22Rv1 (cell line): ENCODE measurements at regions not wholly inside any gene's neighbourhood (a gene's known extent, or its start where the extent isn't known, plus 50 kb on each side); places are given as distances from the start of the nearest gene placed in this dataset.

ENCODE experiments used
- H3K27ac ChIP-seq: fragments of 450-650 bp; 2 replicates; pipeline ENCODE4 v1.5.1; 2017
- ZFX ChIP-seq: fragments of 450-650 bp; IDR thresholded peaks from 2 replicates; pipeline ENCODE4 v1.6.1; 2017; ENCODE audit warnings: antibody characterized with exemption, borderline replicate concordance
- TF ChIP-seq, protein P1 (sequence below): fragments of 450-650 bp; IDR thresholded peaks from 2 replicates; pipeline ENCODE4 v1.5.1; 2017; ENCODE audit warnings: mild to moderate bottlenecking

- H3K27ac ChIP-seq: no peak overlapping the region
- TF ChIP-seq, protein P1, sequence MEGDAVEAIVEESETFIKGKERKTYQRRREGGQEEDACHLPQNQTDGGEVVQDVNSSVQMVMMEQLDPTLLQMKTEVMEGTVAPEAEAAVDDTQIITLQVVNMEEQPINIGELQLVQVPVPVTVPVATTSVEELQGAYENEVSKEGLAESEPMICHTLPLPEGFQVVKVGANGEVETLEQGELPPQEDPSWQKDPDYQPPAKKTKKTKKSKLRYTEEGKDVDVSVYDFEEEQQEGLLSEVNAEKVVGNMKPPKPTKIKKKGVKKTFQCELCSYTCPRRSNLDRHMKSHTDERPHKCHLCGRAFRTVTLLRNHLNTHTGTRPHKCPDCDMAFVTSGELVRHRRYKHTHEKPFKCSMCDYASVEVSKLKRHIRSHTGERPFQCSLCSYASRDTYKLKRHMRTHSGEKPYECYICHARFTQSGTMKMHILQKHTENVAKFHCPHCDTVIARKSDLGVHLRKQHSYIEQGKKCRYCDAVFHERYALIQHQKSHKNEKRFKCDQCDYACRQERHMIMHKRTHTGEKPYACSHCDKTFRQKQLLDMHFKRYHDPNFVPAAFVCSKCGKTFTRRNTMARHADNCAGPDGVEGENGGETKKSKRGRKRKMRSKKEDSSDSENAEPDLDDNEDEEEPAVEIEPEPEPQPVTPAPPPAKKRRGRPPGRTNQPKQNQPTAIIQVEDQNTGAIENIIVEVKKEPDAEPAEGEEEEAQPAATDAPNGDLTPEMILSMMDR: no peak
- no peak for TF ChIP-seq ZFX
These were observed 121.3 kb downstream of the CD47 start for GRCh38 chr3:107969525-107969924.

GRCh38 chr3:107966276-107966675 is 124.6 kb downstream of the CD47 start:
- TF ChIP-seq, protein P1: no peak
- TF ChIP-seq ZFX: no peak
- no peak overlapping the region for H3K27ac ChIP-seq

DNA sequence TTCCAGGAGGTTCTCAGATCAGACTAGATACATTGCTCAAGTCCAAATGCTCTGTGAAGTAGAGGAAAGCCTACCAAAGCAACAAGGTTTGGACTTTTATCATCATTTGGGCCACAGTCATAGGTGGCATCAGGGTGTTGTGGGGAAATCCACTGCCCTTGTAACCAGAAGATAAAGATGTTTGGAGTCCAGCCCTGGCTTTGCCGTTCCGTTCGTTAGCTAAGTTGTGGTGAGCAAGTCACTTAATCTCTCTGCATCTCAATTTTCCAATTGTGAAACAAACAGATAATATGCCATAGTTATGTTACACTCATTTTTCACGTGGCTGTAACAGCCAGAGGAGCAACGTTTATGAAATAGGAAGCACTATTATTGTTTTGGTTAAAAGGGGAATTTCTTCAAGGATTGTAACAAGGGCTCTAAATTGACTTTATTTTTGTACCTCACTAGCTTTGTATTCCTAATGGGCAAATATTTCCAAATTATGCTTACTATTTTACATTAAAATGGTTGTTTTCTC is 125.6 kb downstream of the CD47 start:
- TF ChIP-seq, protein P1: no peak
- TF ChIP-seq ZFX: no peak
- no peak overlapping the region for H3K27ac ChIP-seq

GRCh38 chr3:107963581-107963980 is 127.2 kb downstream of the CD47 start:
- no peak overlapping the region for H3K27ac ChIP-seq
- TF ChIP-seq, protein P1: no peak
- no peak for TF ChIP-seq ZFX

GRCh38 chr3:107962946-107963345 is 127.9 kb downstream of the CD47 start:
- TF ChIP-seq, protein P1: no peak
- TF ChIP-seq ZFX: no peak
- H3K27ac ChIP-seq: no peak overlapping the region

DNA sequence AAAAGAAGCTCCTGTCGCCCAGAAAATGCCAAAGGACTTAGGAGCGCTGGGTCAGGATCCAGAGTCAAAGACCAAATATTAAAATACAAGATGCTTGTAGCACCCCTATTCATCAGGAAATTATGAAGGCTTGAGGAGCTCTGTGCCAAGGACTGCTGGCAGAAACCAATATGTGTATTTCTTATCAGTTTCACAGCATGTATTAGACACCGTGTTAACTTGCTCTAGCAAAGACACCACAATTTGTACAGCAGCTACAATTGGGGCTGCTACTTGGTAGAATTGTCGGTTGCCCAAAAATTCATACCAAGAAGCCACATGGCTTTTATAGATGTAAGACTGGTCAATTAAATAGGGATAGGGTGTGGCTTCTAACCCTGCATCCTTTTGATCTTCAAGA is 128.8 kb downstream of the CD47 start:
- TF ChIP-seq, protein P1: no peak
- TF ChIP-seq ZFX: no peak
- H3K27ac ChIP-seq: no peak overlapping the region

DNA sequence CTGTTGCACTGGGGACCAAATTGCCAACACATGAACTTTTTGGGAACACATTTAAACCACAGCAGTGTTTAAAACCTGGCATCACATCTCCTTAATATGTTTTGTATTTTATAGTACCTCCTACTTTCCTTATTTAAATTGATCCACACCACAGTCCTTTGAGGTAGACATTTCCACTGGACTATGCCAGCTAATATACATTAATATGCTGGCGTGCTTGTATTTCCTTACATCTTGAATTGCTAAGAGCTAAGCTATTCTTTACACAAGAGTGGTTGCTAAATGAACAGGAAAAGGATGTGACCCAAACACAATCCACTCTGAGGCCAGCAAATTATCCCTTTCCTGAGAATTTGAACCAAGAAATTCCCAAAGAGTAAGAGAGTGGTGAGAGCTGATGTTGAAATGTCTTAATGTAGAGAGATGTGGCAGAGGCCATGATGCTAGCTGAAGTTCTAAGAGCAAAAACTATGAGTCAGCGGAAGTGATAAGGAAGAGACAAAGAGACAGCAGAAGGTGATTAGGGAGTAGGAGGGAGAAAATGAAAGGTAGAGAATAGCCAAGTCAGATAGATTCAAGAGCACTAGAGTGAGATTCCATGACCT is 131.2 kb downstream of the CD47 start:
- no peak overlapping the region for H3K27ac ChIP-seq
- no peak for TF ChIP-seq ZFX
- TF ChIP-seq, protein P1: no peak
